GM18951 (cell line): ENCODE measurements at regions not wholly inside any gene's neighbourhood (a gene's known extent, or its start where the extent isn't known, plus 50 kb on each side); places are given as distances from the start of the nearest gene placed in this dataset.
"Not testable (repeated sequence)": the region's sequence is repeated elsewhere in the genome, so short reads cannot be mapped to it uniquely, and the experiment has no call there.

Experiments used
- POLR2A ChIP-seq: IDR thresholded peaks from 4 replicates; pipeline ENCODE4 v1.6.1; 2011; ENCODE audit warnings: mild to moderate bottlenecking; ENCODE audit not compliant: insufficient read length, insufficient read depth; ENCODE audit errors: extremely low read depth
- in situ Hi-C: fragments of 300-500 bp; cut with MboI; formaldehyde crosslinking; loops from one replicate; pipeline ENCODE4 v1.12.0; 2022; ENCODE audit warnings: low sequenced_read_pairs, mixed read lengths, inconsistent platforms; ENCODE audit not compliant: unreplicated experiment

DNA sequence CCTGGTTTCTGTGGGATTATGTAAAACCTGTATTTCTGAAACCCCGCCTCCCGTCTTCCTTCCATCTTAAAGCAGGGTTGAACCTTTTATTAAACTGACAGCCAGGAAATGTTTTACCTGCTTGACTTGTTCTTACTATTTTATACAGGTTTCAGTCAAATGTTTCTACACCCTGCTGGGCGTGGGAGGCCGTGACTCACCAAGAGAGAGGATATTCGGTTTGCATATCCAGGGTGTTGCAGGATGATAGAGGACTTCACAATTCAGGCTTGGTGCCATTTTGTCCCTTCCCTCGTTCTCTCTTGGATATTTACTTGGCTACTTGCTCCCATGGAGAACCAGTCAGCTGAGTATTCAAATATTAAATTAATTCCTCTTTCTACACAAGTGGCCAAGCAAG is 69.7 kb downstream of the ARF6 start:
- in situ Hi-C loops = loop anchor here (5.0 kb wide), 1 partner anchor 35 kb away; no protein-coding TSS in a partner anchor
- TF ChIP-seq POLR2A = peak; percentile 35

DNA sequence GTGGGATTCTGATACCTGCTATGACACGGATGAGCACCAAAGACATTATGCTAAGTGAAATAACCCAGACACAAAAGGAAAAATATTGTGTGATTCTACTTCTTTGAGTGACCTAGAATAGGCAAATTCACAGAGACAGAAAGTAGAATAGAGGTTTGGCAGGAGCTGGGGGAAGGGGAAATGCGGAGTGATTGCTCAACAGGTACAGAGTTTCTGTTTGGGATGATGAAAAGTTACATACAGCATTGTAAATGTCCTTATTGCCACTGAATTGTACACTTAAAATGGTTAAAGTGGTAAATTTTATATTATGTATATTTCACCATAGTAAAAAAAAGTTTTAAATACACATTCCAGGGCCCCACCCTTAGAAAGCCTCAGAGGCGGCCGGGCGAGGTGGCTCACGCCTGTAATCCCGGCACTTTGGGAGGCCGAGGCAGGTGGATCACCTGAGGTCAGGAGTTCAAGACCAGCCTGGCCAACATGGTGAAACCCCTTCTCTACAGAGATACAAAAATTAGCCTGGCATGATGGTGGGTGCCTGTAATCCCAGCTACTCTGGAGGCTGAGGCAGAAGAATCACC is 72.3 kb downstream of the ARF6 start:
- in situ Hi-C loops = not testable (repeated sequence)

DNA sequence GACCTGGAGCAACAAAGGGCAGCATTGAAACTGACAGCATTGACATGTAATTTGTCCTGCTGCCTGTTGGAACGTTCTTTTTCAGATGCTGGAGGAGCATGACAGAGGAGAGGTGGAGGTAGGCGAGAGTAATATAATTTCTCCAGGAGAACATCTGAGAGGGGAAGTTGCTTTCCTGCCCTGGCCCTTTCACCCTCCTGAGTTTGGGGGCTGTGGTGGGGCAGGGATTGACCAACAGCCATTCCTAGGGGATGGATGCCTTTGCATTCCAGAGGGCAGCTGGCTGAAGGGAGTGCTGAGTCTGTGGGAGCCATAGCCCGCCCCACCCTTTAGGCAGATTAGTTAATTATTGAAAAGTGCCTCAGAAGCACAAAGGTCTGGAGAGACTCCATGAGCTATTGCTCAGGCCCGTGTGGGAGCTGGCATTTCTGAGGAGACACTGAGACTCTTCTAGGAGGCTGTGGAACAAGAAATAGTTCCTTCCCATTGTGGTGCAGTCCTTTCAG is 73.5 kb downstream of the ARF6 start:
- in situ Hi-C loops = no loop called here
- no peak for TF ChIP-seq POLR2A

DNA sequence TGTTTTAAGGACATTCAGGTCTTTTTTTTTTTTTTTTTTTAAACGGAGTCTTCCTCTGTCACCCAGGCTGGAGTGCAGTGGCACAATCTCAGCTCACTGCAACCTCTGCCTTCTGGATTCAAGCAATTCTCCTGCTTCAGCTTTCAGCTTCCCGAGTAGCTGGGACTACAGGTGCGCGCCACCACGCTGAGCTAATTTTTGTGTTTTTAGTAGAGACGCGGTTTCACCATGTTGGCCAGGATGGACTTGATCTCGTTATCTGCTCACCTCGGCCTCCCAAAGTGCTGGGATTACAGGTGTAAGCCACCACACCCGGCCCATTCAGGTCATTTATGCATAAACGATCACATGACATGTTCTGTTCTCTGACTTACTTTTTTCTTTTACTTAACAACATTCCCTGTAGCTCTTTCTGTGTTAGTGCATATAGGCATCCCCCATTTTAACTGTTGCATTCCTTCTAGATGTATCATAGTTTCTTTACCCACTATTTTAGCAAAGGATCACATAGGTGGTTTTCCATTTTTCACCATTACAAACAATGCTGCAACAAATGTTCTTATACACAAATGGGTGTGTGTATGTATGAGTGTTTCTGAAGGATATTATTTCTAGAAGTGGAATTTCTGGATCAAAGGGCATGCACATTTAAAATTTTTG is 74.2 kb downstream of the ARF6 start:
- in situ Hi-C loops = no loop called here

DNA sequence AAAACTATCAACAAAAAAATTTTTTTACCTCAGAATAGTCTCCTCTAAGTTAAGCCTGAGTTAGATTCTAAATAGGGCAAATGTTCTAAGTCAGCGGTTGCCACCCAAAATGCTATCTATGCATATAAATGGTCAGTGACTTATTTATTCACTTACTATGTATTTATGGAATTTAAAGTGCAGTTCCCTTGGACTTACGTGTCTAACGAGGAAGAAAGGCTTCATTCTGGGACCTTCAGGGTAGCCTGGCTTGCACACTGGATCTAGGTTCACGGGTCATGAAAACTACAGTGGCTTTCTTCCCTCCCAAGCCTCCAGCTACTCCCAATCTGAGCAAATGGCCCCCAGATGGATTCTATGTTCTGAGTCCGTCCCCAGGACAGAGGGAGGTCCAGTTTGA is 77.1 kb downstream of the ARF6 start:
- TF ChIP-seq POLR2A = no peak
- in situ Hi-C loops = no loop called here

More for the DNA sequence above, 74.2 kb downstream of the ARF6 start:
- no peak for TF ChIP-seq POLR2A

DNA sequence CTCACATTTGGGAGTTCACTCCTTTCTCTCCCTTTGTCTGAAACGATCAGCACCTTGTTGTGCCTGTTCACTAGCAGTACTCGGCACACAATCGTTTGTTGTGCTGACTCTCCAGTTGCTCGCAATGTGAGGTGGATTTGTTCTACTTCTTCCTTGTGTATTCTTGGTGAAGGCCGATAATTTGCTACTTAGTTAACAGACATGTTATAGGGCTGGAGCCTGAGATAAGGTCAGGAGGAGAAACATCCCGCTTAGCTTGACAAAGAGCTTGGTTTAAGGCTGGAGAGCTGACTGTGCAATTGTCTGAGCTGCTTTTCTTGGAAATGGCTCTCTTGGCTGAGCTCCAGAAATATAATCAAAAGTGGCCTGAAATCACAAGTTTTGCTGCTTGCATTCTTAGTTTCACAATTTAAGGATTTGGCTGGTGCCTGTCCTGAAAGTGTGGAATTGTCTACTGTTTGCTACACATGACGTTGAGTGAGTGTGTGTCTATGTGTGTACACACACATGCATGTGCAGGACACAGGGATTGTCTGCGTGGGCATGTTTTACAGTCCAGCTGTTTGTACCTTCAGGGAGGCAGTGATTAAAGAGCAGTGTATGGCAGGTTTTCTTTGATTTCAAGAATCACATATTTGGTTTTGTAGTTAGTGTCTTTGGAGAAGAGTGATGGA is 77.7 kb downstream of the ARF6 start:
- no peak for TF ChIP-seq POLR2A

DNA sequence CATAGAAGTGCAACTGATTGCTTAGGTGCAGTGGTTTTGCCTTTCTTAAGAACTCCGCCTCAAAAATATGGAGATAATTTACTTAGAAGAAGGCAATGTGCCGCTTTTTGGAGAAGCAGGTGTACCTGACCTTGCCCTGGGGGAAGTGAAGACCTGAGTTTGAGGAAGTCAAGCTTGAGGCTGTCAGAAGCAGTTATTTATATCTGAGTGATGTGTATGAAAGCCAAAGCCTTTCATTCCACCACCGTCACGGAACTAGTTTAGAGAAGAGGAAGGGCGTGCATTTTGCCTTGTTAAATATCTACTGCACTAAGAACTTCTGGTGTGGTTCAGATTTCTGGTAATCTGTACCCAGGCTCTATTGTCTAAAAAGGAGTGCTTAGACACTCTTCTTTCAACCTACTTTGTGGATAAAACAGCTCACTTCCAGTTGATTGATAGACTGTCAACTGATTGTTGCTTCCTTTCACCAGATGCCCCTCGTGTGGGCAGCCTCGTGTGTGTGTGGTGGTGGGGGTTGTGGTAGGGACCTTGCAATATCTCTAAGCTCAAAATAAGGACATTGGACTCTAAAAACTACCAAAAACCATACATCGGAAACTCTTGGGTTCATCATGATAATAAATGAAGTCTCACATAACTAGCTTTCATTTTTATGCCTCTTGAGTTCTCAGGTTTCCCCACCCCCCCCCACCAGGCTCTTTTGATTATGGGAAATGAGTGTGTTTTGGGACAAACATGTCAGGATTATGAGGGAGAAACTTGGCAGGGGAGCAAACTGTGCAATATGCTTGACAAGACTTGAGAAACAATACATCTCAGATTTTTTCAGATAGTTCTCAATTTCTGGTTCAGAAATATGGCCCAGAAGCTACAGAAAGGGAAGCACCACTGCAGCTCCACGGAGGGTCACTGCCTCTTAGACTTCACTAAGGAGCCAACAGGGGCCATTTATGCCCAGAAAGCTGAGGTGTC is 78.6 kb downstream of the ARF6 start:
- in situ Hi-C loops = no loop called here
- TF ChIP-seq POLR2A = peak; percentile 47

More for the DNA sequence above, 77.7 kb downstream of the ARF6 start:
- in situ Hi-C loops = no loop called here

DNA sequence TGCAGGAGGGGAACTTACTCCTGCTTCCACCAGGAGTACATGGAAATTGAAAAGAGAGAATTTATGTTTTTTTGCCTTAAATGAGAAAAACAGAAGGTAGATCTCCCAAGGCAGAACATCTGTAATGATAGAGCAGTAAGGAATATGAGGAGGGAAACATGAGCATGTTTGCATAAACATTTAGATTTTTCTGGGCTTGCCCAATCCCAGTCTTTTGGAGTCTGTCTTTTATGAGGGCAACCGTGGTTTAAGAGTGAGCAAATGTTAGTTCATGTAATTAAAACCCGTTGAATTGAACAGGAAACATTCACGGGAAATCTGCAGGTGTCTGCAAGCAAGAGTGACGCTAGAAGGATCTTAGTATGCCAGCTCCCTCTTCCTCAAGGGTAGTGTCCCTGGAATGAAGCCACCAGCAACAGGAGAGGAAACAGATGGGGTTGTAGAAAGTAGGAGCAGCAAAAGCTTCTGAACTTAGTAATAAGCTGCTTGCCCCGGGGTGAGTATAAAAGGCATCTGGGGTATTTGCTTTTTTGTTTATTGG is 79.3 kb downstream of the ARF6 start:
- in situ Hi-C loops = no loop called here
- TF ChIP-seq POLR2A = peak; percentile 28

DNA sequence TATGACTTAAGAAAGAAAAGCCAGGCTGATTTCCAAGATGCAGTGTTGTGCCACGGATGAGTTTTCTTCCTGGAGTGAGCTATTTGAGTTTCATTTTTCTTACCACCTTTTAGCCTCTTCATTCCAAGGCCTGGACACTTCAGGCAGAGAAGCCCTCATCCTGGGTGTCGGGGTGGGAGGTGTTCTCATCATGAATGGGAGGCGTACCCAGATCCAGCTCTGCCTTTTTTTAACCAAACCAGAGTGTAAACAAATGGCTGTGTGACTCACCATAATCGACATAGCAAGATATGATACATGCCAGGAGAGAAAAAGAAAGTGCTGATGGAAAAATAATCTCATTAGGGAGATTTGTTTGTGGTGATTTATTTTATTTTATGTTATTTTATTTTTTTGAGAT is 79.9 kb downstream of the ARF6 start:
- TF ChIP-seq POLR2A = no peak
- in situ Hi-C loops = no loop called here

DNA sequence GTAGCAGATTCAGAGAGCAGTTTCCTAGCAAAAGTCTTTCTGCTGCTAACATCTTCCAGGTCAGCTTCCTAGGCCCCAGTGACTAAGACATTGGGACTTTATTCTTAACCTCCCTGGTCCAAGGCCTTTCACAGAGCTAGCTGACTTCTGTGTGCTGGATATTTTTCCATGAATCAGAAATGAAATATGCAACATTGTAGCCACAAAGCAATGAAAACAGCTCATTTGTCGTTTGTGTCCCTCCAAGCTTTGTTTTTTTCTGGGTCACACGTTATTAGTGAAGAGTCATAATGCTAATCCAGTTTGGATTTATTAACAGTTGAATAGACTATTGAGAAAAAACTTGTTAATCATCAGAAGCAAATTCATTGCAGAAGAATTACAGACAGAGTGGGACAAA is 82.4 kb downstream of the ARF6 start:
- in situ Hi-C loops = no loop called here
- TF ChIP-seq POLR2A = no peak

DNA sequence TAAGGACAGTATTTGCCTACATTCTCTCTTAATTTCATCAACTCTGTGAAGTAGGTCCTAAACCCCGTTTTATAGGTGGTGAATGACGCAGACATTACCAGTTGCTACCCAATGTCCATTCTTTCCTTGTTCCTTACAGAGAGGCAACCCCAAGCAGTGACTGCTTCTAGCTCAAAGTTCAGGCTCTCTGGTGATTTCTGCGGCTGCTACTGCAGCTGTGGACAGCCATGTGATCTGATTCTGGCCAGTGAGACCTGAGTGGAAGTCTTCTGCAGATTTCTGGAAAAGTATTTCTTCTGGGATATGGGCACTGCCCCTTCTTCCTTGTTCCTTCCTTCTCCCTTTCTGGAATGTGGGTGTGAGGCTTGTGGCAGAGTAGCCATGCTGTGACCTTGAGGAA is 82.9 kb downstream of the ARF6 start:
- in situ Hi-C loops = no loop called here
- TF ChIP-seq POLR2A = no peak

DNA sequence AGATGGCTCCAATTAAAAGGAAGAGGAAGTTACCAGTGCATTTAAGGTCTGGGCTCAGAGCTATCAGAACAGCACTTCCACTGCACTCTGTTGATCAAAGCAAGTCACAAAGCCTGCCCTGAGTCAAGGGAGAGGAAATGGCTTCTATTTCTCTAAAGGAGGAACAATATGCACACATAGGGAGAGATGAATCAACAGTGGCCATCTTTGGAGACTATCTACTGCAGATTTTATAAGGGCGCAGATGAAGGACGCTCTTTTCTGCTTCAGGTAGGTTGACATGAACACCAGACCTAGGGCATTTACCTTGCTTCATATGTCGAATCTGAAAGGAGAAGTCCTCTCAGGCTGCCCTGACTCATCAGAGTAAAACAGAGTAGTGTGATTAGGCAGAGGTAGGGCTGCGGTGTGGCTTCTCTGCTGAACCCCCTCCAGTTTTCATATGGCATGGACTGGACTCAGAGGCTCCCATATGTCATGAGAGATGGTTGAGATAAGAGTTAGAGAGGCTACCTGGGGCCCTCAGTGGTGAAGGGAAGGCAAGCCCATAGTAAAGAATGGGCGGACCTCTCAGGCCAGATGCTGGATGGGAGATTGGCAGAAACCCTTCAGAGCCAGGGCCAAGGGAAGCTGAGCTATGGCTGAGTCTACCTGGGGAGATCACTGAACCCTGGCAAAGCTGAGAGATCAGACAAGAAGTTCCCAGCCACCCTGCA is 84.4 kb downstream of the ARF6 start:
- in situ Hi-C loops = no loop called here
- peak; percentile 20 for TF ChIP-seq POLR2A
